ENCODE measurements at regions not wholly inside any gene's neighbourhood (a gene's known extent, or its start where the extent isn't known, plus 50 kb on each side); places are given as distances from the start of the nearest gene placed in this dataset.

DNA sequence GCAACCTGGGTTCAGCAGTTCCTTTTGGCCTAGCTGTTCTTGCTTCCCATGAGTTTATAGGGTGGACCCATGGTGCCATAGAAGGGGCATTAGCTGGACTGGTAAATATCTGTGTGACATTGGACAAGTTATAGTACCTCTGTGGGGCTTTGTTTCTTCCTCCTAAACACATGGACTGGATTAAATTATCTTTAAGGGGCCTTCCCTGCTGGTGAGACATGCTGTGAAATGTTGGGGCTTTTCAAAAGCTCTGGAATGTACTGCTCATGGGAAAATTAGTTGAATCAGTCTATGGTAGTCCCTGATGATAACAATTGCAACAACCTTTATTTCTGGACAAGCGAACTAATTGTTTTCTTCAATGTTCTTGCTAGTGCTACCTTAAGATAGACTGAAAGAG is 276.2 kb downstream of the BLID start:
- DNase-seq (ENCODE audit: low read depth, low spot score), result peak; percentile 54
- no peak overlapping the region for H3K4me3 ChIP-seq (ENCODE audit: low read depth, low read length)
- TF ChIP-seq CTCF (IDR thresholded peaks at IDR 0.05; ENCODE audit: low read depth, low read length), result no peak
- in situ Hi-C loops (cut with HindIII; ENCODE audit: low sequenced_read_pairs), result no loop called here

DNA sequence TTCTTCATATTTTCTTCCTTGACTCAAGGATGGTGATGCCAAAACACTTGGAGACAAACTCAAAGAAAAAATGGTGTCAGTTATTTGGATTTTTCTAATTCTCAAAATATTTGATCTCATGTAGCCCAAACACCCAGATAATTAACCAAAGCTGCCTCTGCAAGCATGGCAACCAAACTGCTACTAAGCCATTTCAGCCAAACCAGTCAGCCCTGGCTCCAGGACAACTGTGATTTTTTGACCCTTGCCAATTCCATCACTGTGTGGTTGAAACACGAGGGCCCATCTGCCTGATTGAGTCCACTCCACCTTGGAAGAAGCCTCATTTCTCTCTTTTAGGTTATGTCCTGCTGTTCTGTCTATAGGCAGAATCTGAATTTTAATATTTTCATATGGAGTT is 277.4 kb downstream of the BLID start:
- in situ Hi-C loops (cut with HindIII; ENCODE audit: low sequenced_read_pairs), result no loop called here

GRCh38 chr11:121833970-121834369 is 282.0 kb downstream of the BLID start:
- TF ChIP-seq CTCF (IDR thresholded peaks at IDR 0.05; ENCODE audit: low read depth, low read length), result no peak
- in situ Hi-C loops (cut with HindIII; ENCODE audit: low sequenced_read_pairs), result no loop called here
- no peak overlapping the region for H3K4me3 ChIP-seq (ENCODE audit: low read depth, low read length)
- no peak for DNase-seq (ENCODE audit: low read depth, low spot score)

More for the DNA sequence above, 277.4 kb downstream of the BLID start:
- H3K4me3 ChIP-seq (ENCODE audit: low read depth, low read length), result no peak overlapping the region
- no peak for TF ChIP-seq CTCF (IDR thresholded peaks at IDR 0.05; ENCODE audit: low read depth, low read length)
- no peak for DNase-seq (ENCODE audit: low read depth, low spot score)

- H3K4me3 ChIP-seq (ENCODE audit: low read depth, low read length), result no peak overlapping the region
- in situ Hi-C loops (cut with HindIII; ENCODE audit: low sequenced_read_pairs), result no loop called here
- peak; percentile 99 for DNase-seq (ENCODE audit: low read depth, low spot score)
- TF ChIP-seq CTCF (IDR thresholded peaks at IDR 0.05; ENCODE audit: low read depth, low read length), result no peak
These were observed 286.8 kb downstream of the BLID start for GRCh38 chr11:121829159-121829643.

DNA sequence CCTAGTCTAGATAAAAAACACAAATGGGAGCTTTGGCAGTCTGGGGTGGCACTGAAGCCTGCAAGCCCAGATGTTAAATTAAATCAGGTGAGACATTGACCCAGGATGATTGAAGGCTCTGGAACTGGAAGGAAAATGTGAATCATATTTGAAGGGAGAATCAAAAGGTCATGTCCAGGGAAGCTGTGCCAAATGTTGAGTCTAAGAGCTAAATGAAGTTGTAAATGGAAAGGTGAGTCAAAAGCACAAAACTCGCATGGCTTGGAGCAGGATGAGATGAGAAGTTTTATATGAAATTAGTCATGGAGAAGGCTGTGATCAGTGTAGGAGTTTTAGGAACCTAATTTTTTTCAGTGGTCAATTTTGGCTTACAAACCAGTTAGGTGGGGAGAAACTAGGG is 301.1 kb downstream of the BLID start:
- DNase-seq (ENCODE audit: low read depth, low spot score), result peak; percentile 10
- in situ Hi-C loops (cut with HindIII; ENCODE audit: low sequenced_read_pairs), result no loop called here
- no peak overlapping the region for H3K4me3 ChIP-seq (ENCODE audit: low read depth, low read length)
- no peak for TF ChIP-seq CTCF (IDR thresholded peaks at IDR 0.05; ENCODE audit: low read depth, low read length)

- H3K4me3 ChIP-seq (ENCODE audit: low read depth, low read length), result no peak overlapping the region
- no peak for DNase-seq (ENCODE audit: low read depth, low spot score)
- in situ Hi-C loops (cut with HindIII; ENCODE audit: low sequenced_read_pairs), result no loop called here
- TF ChIP-seq CTCF (IDR thresholded peaks at IDR 0.05; ENCODE audit: low read depth, low read length), result no peak
These were observed 301.7 kb downstream of the BLID start for GRCh38 chr11:121814296-121814695.

GRCh38 chr11:121810291-121810690 is 305.7 kb downstream of the BLID start:
- peak; percentile 60 for DNase-seq (ENCODE audit: low read depth, low spot score)
- TF ChIP-seq CTCF (IDR thresholded peaks at IDR 0.05; ENCODE audit: low read depth, low read length), result no peak
- in situ Hi-C loops (cut with HindIII; ENCODE audit: low sequenced_read_pairs), result no loop called here
- no peak overlapping the region for H3K4me3 ChIP-seq (ENCODE audit: low read depth, low read length)

All from astrocyte of the spinal cord (primary cell).